ENCODE measurements at regions not wholly inside any gene's neighbourhood (a gene's known extent, or its start where the extent isn't known, plus 50 kb on each side); places are given as distances from the start of the nearest gene placed in this dataset.
"Not testable (repeated sequence)": the region's sequence is repeated elsewhere in the genome, so short reads cannot be mapped to it uniquely, and the experiment has no call there.

- TF ChIP-seq EZH2phosphoT487 (IDR thresholded peaks at IDR 0.05; ENCODE audit: insufficient read depth, low read depth); EZH2 (IDR thresholded peaks at IDR 0.05; ENCODE audit: insufficient read depth, poor library complexity, severe bottlenecking): not testable (repeated sequence)
These were observed 714.4 kb upstream of the MGAT4C start for GRCh38 chr12:86970595-86970994.
